ENCODE measurements at regions not wholly inside any gene's neighbourhood (a gene's known extent, or its start where the extent isn't known, plus 50 kb on each side); places are given as distances from the start of the nearest gene placed in this dataset.

DNA sequence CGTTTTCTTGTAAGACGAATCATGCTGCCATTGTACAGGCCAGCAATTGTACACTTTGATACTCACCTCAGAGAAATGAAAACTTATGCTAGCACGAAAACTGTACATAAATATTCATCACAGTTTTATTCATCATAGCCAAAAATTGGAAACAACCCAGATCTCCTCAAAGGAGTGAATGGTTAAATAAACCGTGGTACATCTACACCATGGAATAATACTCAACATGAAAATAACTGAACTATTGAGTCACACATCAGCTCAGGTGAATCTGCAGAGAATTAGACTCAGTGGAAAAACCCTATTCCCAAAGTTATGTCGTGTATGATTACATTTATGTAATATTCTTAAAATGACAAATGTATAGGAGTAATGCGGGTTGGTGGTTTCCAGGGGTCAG, 251.0 kb upstream of the HDAC4 start:
- TF ChIP-seq SIN3A (IDR thresholded peaks at IDR 0.05; ENCODE audit: borderline replicate concordance, insufficient read depth, low read length) (no peak), TAF1 (IDR thresholded peaks at IDR 0.05; ENCODE audit: borderline replicate concordance, insufficient read depth, low read length) (no peak), POLR2AphosphoS5 (IDR thresholded peaks at IDR 0.05; ENCODE audit: low read depth, low read length) (no peak)
- TF ChIP-seq, protein P1, sequence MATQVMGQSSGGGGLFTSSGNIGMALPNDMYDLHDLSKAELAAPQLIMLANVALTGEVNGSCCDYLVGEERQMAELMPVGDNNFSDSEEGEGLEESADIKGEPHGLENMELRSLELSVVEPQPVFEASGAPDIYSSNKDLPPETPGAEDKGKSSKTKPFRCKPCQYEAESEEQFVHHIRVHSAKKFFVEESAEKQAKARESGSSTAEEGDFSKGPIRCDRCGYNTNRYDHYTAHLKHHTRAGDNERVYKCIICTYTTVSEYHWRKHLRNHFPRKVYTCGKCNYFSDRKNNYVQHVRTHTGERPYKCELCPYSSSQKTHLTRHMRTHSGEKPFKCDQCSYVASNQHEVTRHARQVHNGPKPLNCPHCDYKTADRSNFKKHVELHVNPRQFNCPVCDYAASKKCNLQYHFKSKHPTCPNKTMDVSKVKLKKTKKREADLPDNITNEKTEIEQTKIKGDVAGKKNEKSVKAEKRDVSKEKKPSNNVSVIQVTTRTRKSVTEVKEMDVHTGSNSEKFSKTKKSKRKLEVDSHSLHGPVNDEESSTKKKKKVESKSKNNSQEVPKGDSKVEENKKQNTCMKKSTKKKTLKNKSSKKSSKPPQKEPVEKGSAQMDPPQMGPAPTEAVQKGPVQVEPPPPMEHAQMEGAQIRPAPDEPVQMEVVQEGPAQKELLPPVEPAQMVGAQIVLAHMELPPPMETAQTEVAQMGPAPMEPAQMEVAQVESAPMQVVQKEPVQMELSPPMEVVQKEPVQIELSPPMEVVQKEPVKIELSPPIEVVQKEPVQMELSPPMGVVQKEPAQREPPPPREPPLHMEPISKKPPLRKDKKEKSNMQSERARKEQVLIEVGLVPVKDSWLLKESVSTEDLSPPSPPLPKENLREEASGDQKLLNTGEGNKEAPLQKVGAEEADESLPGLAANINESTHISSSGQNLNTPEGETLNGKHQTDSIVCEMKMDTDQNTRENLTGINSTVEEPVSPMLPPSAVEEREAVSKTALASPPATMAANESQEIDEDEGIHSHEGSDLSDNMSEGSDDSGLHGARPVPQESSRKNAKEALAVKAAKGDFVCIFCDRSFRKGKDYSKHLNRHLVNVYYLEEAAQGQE (IDR thresholded peaks at IDR 0.05; ENCODE audit: insufficient read depth in 1 of 2, low read depth in 2 of 2, low read length in 2 of 2): no peak
